Suppressor macrophage (primary cell): ENCODE measurements at regions not wholly inside any gene's neighbourhood (a gene's known extent, or its start where the extent isn't known, plus 50 kb on each side); places are given as distances from the start of the nearest gene placed in this dataset.

Experiments
- DNase-seq, 4 experiments: peaks; one replicate each; pipeline ENCODE4 v3.0.0-alpha.2; 2020 to 2022

DNA sequence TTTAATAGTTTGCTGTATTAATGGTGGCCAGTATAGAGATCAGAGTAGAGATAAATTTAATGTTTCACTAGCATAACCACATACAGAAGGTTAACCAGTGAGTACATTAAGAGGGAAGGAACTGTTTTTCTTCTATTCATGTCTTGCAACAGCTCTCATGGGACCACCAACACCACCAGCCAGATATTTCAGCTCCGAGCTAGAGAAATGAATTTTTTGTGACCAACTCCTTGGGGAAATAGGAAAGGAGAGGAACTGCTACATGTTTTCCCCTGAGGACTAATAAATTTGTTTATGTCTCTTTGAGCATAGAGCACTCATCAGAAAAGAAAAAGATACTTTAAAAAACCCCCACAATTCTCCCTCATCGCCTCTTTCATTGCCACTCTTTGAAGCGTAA, 247.5 kb downstream of the MBNL1 start:
- no peak for DNase-seq

- no peak for DNase-seq
Measured at GRCh38 chr3:152517502-152517901, 248.8 kb downstream of the MBNL1 start.

GRCh38 chr3:152518346-152518745, 249.6 kb downstream of the MBNL1 start:
- no peak for DNase-seq

DNA sequence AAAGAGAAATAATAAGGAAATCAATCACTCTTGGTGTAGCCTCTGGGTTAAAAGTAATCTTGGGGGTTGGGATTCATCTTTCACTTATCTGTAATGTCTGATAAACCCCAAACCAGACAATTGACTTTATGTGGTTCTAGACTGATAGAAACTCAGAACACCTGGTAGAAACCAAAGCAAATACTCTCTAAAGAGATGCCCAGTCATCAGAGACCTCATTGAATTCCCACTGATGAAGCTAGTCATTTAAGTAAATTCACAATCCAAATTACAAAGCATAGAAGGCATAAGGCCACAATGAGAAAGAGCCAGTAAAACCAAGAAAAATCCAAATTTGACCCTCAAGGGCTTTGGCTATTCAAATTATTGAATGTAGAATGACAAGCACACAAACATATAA, 250.6 kb downstream of the MBNL1 start:
- no peak for DNase-seq

GRCh38 chr3:152522036-152522435, 253.3 kb downstream of the MBNL1 start:
- DNase-seq: peak in 2 of 4 experiments; percentile 7 to 9

GRCh38 chr3:152524198-152525140, 255.7 kb downstream of the MBNL1 start:
- peak; percentile 72 to 83 (median 80) for DNase-seq

- no peak for DNase-seq
Measured at GRCh38 chr3:152531717-152532116, 263.0 kb downstream of the MBNL1 start.

DNA sequence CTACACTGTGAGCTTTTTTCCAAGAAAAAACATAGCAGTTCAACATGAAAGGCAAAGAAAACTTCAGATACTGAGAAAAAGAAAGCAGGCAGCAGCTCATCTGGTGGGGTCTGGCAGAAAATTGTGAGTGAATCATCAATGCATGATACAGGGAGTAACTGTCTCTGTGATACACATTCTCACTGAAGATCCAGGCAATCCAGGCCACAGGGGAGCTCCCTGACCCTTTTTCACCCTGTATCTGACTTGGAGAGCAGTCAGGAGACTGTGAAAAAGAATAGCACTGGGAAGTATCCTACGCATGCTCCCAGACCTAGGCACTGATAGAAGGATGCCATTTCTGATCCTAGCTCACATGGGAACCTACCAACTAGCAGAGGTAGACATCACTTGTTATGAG, 269.8 kb downstream of the MBNL1 start:
- DNase-seq: no peak

DNA sequence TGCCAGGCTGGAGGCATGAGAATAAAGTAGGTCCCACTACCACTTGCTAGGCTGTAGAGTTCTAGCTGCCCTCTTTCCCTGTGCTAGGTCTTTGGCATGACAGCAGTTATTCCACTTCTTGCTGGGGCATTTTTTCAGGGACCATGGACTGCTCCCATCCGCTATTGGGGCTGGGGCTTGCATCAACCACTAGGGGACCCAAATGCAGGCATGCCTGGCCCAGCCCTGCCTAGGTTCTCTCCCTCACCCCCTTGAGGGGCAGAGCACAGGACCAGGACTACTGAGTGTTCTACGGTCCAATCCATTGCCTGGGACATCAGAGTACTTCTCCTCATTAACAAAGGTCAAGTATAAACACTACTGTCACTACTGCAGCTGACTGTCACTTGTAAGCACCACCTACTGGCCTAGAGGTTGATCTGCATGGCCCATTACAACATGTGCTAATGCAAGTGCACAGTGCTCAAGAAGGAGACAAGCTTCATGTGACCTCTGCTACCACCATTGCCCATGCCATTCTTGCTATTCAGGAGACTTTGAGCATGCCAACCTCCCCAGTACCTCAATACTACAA, 270.5 kb downstream of the MBNL1 start:
- peak in 2 of 4 experiments; percentile 17 to 29 for DNase-seq

GRCh38 chr3:152540120-152540519, 271.4 kb downstream of the MBNL1 start:
- no peak for DNase-seq

- DNase-seq: no peak
Measured at GRCh38 chr3:152547153-152547552, 278.4 kb downstream of the MBNL1 start.

DNA sequence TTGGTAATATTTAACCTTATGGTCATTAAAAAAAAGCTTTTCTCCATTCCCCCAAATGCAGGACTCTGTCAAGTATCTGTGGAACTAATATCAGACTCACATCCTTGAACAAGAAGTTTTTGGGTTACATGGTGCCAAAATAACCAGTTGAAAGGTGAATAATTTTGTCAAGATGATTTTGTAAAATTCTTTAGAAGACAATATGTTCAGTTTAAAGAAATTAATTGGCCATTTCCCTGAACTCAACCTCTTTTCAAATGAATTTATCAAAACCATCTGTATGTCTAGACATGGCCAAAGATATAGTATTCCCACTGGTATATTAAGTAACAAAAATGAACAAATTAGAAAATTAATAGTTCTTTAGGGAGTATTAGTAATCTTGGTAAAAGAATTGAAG, 280.5 kb downstream of the MBNL1 start:
- DNase-seq: no peak

- DNase-seq: peak in 2 of 4 experiments; percentile 24 to 32
Measured at GRCh38 chr3:152550284-152550683, 281.6 kb downstream of the MBNL1 start.

GRCh38 chr3:152554980-152555379, 280.0 kb upstream of the P2RY1 start:
- no peak for DNase-seq

DNA sequence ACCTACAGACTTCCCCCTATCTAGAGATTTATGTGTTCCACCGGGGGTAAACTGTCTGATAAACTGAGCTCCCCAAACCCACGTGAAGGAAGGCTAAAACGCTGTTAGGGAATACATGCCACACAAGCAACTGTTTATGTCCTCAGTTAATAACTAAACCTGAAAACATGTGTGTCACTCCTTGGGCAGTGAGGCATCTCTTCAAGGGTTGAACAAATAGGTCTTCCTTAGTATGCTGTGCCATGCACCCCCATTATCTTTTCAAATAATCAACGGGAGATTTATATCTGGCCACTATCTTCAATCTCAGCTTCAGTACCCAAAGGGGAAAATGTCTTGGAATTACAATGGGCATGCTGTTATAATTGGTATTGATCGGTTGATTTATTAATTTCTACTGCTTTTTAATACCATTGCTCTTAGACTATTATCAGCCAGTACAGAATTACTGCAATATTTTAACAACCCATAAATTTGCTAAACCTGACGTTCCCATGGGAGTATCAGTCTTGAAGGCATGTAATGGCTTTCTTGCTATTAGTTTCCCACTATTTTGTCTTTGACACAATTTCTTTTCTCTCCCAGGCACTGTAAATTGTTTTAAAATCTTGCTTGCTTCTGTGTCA, 279.2 kb upstream of the P2RY1 start:
- no peak for DNase-seq

DNA sequence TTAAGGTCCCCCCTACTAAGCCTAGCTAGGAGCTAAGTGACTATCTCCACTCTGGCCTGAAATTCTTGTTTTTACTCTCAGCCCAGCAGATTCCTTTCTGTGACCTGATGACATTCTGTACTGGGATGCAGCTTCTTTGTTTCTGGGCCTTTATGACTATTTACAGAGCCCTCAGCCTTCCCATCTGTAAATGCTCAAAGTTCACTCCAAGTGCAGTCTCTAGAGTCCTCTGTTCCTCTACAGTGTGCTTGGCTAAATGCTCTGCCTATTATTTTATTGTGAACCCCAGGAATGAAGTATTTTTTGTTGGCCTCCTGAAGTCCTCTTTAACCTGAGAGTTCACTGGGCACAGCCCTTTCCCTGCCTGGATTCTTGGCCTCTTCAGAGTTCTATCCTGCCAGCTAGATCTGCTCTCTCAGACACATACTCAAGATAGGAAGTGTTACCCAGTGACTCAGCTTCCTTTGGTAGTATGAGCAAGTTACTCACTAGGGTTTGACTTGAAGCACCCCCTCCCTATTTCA, 278.1 kb upstream of the P2RY1 start:
- DNase-seq: peak in 2 of 4 experiments; percentile 1 to 11

GRCh38 chr3:152557302-152557999, 277.5 kb upstream of the P2RY1 start:
- DNase-seq: no peak

DNA sequence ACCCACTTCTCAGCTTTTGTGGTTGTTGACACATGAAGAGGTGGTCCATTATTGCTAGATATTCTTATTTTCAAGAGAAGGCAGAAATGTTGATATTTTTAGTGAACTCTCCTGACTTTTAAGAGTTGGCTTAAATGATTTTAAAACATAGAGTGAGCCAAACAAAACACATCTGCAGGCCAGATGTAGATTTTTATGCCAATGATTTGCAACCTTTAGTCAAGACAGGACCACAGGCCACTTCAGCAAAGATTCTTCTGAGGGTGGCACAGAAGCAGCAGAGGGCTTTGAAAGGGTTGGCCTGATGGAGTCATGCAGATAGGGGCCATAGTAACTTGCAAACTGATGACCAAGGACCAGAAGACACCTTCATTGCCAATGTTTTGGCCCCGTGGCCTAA, 276.5 kb upstream of the P2RY1 start:
- DNase-seq: no peak

- DNase-seq: no peak
Measured at GRCh38 chr3:152559246-152559645, 275.7 kb upstream of the P2RY1 start.

GRCh38 chr3:152564459-152564858, 270.5 kb upstream of the P2RY1 start:
- no peak for DNase-seq

GRCh38 chr3:152574461-152575079, 260.4 kb upstream of the P2RY1 start:
- peak; percentile 59 to 70 (median 62) for DNase-seq

DNA sequence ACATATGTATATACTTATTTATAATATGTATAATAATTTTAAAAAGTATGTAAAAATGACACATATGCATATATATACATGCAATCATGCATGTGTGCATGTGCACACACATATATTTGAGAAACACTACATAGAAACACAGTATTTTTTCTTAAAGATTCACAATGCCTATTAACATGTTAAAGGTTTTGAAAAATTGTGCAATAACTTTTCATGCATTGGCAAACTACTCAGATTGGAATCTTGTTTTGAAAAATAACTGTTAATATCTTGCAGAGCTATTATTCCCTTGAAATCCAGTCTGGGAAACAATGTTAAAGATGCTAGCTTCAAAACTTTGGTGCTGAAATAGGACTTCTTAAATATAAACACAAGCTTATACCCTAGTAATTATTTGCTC, 256.2 kb upstream of the P2RY1 start:
- no peak for DNase-seq
